ENCODE measurements at regions not wholly inside any gene's neighbourhood (a gene's known extent, or its start where the extent isn't known, plus 50 kb on each side); places are given as distances from the start of the nearest gene placed in this dataset.
"Not testable (repeated sequence)": the region's sequence is repeated elsewhere in the genome, so short reads cannot be mapped to it uniquely, and the experiment has no call there.

GRCh38 chr16:48997946-48998345, 283.7 kb downstream of the CBLN1 start:
- no peak for DNase-seq (ENCODE audit: low spot score)

- DNase-seq (ENCODE audit: low spot score) = no peak
These were observed 284.5 kb downstream of the CBLN1 start for GRCh38 chr16:48997081-48997615.

GRCh38 chr16:48978501-48978900, 303.1 kb downstream of the CBLN1 start:
- DNase-seq (ENCODE audit: low spot score) = peak; percentile 33

GRCh38 chr16:48972236-48972635, 309.4 kb downstream of the CBLN1 start:
- DNase-seq (ENCODE audit: low spot score) = no peak

- no peak for DNase-seq (ENCODE audit: low spot score)
These were observed 310.0 kb downstream of the CBLN1 start for GRCh38 chr16:48971571-48972077.

- DNase-seq (ENCODE audit: low spot score) = no peak
These were observed 311.4 kb downstream of the CBLN1 start for GRCh38 chr16:48970216-48970615.

GRCh38 chr16:48969611-48970010, 312.0 kb downstream of the CBLN1 start:
- no peak for DNase-seq (ENCODE audit: low spot score)

- DNase-seq (ENCODE audit: low spot score) = no peak
These were observed 316.3 kb downstream of the CBLN1 start for GRCh38 chr16:48965386-48965785.

GRCh38 chr16:48963901-48964615, 317.6 kb downstream of the CBLN1 start:
- DNase-seq (ENCODE audit: low spot score) = peak; percentile 78

GRCh38 chr16:48963306-48963705, 318.3 kb downstream of the CBLN1 start:
- peak; percentile 40 for DNase-seq (ENCODE audit: low spot score)

- DNase-seq (ENCODE audit: low spot score) = no peak
These were observed 320.1 kb downstream of the CBLN1 start for GRCh38 chr16:48961546-48961945.

- no peak for DNase-seq (ENCODE audit: low spot score)
These were observed 320.8 kb downstream of the CBLN1 start for GRCh38 chr16:48960830-48961229.

GRCh38 chr16:48959747-48960146, 321.9 kb downstream of the CBLN1 start:
- DNase-seq (ENCODE audit: low spot score) = no peak

- no peak for DNase-seq (ENCODE audit: low spot score)
These were observed 322.4 kb downstream of the CBLN1 start for GRCh38 chr16:48959204-48959603.

GRCh38 chr16:48958681-48959080, 323.0 kb downstream of the CBLN1 start:
- no peak for DNase-seq (ENCODE audit: low spot score)

- no peak for DNase-seq (ENCODE audit: low spot score)
These were observed 325.0 kb downstream of the CBLN1 start for GRCh38 chr16:48956620-48957019.

GRCh38 chr16:48955837-48956236, 325.8 kb downstream of the CBLN1 start:
- no peak for DNase-seq (ENCODE audit: low spot score)

GRCh38 chr16:48951621-48952125, 330.0 kb downstream of the CBLN1 start:
- DNase-seq (ENCODE audit: low spot score) = not testable (repeated sequence)

GRCh38 chr16:48950184-48950583, 331.5 kb downstream of the CBLN1 start:
- DNase-seq (ENCODE audit: low spot score) = peak; percentile 21

- peak; percentile 64 for DNase-seq (ENCODE audit: low spot score)
These were observed 332.0 kb downstream of the CBLN1 start for GRCh38 chr16:48949636-48950035.

- no peak for DNase-seq (ENCODE audit: low spot score)
These were observed 332.7 kb downstream of the CBLN1 start for GRCh38 chr16:48948911-48949310.

- DNase-seq (ENCODE audit: low spot score) = no peak
These were observed 334.3 kb downstream of the CBLN1 start for GRCh38 chr16:48947371-48947713.

GRCh38 chr16:48946686-48947370, 334.8 kb downstream of the CBLN1 start:
- DNase-seq (ENCODE audit: low spot score) = no peak
